NCI-H226 (cell line): ENCODE measurements at regions not wholly inside any gene's neighbourhood (a gene's known extent, or its start where the extent isn't known, plus 50 kb on each side); places are given as distances from the start of the nearest gene placed in this dataset.
"Not testable (repeated sequence)": the region's sequence is repeated elsewhere in the genome, so short reads cannot be mapped to it uniquely, and the experiment has no call there.

ENCODE experiments used
- DNase-seq: peaks from one replicate; pipeline ENCODE4 v3.0.0-alpha.2; 2015

GRCh38 chr2:20499387-20499786 lies 52.5 kb downstream of the RHOB start:
- DNase-seq: no peak

- peak; percentile 87 for DNase-seq
Observed at GRCh38 chr2:20501974-20502373, 55.1 kb downstream of the RHOB start.

GRCh38 chr2:20502496-20502895 lies 55.6 kb downstream of the RHOB start:
- DNase-seq: not testable (repeated sequence)

- no peak for DNase-seq
Observed at GRCh38 chr2:20504174-20504573, 57.3 kb downstream of the RHOB start.

- peak; percentile 56 for DNase-seq
Observed at GRCh38 chr2:20506201-20506685, 59.4 kb downstream of the RHOB start.

GRCh38 chr2:20507166-20507692 lies 60.4 kb downstream of the RHOB start:
- no peak for DNase-seq

GRCh38 chr2:20507711-20508110 lies 60.8 kb downstream of the RHOB start:
- no peak for DNase-seq

GRCh38 chr2:20509301-20509769 lies 62.5 kb downstream of the RHOB start:
- DNase-seq: no peak

GRCh38 chr2:20509770-20510490 lies 63.1 kb downstream of the RHOB start:
- peak; percentile 91 for DNase-seq

- DNase-seq: no peak
Observed at GRCh38 chr2:20511130-20511529, 64.3 kb downstream of the RHOB start.

GRCh38 chr2:20512061-20512605 lies 65.3 kb downstream of the RHOB start:
- no peak for DNase-seq

- no peak for DNase-seq
Observed at GRCh38 chr2:20513946-20514345, 67.1 kb downstream of the RHOB start.

GRCh38 chr2:20514596-20515269 lies 67.9 kb downstream of the RHOB start:
- DNase-seq: peak; percentile 99

GRCh38 chr2:20515290-20516220 lies 68.7 kb downstream of the RHOB start:
- no peak for DNase-seq

- DNase-seq: no peak
Observed at GRCh38 chr2:20516291-20516645, 69.4 kb downstream of the RHOB start.

- no peak for DNase-seq
Observed at GRCh38 chr2:20516646-20517341, 69.9 kb downstream of the RHOB start.

GRCh38 chr2:20519309-20519708 lies 72.4 kb downstream of the RHOB start:
- no peak for DNase-seq

- no peak for DNase-seq
Observed at GRCh38 chr2:20520128-20520527, 73.3 kb downstream of the RHOB start.

GRCh38 chr2:20521193-20521592 lies 74.3 kb downstream of the RHOB start:
- DNase-seq: no peak

- no peak for DNase-seq
Observed at GRCh38 chr2:20521682-20522189, 74.9 kb downstream of the RHOB start.

- DNase-seq: no peak
Observed at GRCh38 chr2:20523073-20523798, 76.4 kb downstream of the RHOB start.
